K562 (cell line): ENCODE measurements at regions not wholly inside any gene's neighbourhood (a gene's known extent, or its start where the extent isn't known, plus 50 kb on each side); places are given as distances from the start of the nearest gene placed in this dataset.

Experiments used
- ATAC-seq: fragments of 200-7000 bp; cut with Tn5 transposase; 3 replicates; pipeline ENCODE4 v1.9.1; 2020; ENCODE audit warnings: moderate library complexity
- BruUV-seq: library from RNA; stranded (reverse); fragments of 400-500 nt; replicated peaks from 2 replicates; lab custom pipeline; 2021; lab: Mats Ljungman, UMichigan
- CTCF ChIA-PET: fragments of 300-600 bp; formaldehyde crosslinking; extraction: SDS; loops from one replicate; lab custom pipeline; 2021; ENCODE audit warnings: low intra/inter-chr PET ratio; lab: Yijun Ruan, JAX
- POLR2A ChIA-PET: fragments of 300-600, 350-650 bp; sonication (Branson Sonifier 250); formaldehyde crosslinking; extraction: SDS; loops from one replicate; lab custom pipeline; 2021; ENCODE audit warnings: antibody characterized with exemption, inconsistent platforms; lab: Yijun Ruan, JAX
- DNase-seq, 4 experiments: peaks; one replicate each; pipeline versions ENCODE4 v3.0.0 to v3.0.0-alpha.2; 2011 to 2018; ENCODE audit warnings: low spot score in 3 of 4, mixed read lengths in 3 of 4; ENCODE audit errors: extremely low read depth in 1 of 4
- FAIRE-seq: peaks from 2 replicates; lab custom pipeline; 2011; peaks lifted over from hg19 to GRCh38; lab: Jason Lieb, UNC
- H2AFZ ChIP-seq: 2 replicates; pipeline ENCODE4 v1.6.0; 2011; ENCODE audit warnings: low read depth, low read length, control low read depth, inconsistent platforms
- H3K27ac ChIP-seq: fragments of 200-600 bp; 3 replicates; pipeline ENCODE4 v1.8.0; 2011; ENCODE audit warnings: low read depth, mild to moderate bottlenecking, control low read depth, inconsistent platforms, low read length, moderate library complexity, mixed read lengths; ENCODE audit errors: extremely low read depth
- H3K27me3 ChIP-seq, 2 experiments: fragments of 300-600 bp in 1 of 2; 2 replicates in 1 of 2; 3 replicates in 1 of 2; pipeline versions ENCODE4 v1.6.0 to v1.8.0; 2011; ENCODE audit warnings: inconsistent platforms in 2 of 2, low read length in 2 of 2, mild to moderate bottlenecking in 1 of 2, mixed read lengths in 1 of 2, moderate library complexity in 1 of 2; ENCODE audit not compliant: control insufficient read depth in 2 of 2, insufficient read depth in 2 of 2
- H3K36me3 ChIP-seq: fragments of 300-600 bp; 3 replicates; pipeline ENCODE4 v1.8.0; 2011; ENCODE audit warnings: mild to moderate bottlenecking, low read length, inconsistent platforms; ENCODE audit not compliant: control insufficient read depth, insufficient read depth
- H3K4me1 ChIP-seq, 2 experiments: fragments of 200-600 bp in 1 of 2; replicated peaks in 1 of 2; 2 replicates in 1 of 2; 3 replicates in 1 of 2; pipeline versions ENCODE4 v1.5.1 to v1.8.0; 2011; ENCODE audit warnings: inconsistent platforms in 2 of 2, low read length in 2 of 2, mild to moderate bottlenecking in 1 of 2, mixed read lengths in 1 of 2, moderate library complexity in 1 of 2; ENCODE audit not compliant: control insufficient read depth in 2 of 2, insufficient read depth in 2 of 2
- H3K4me2 ChIP-seq: 2 replicates; pipeline ENCODE4 v1.6.1; 2011; ENCODE audit warnings: low read length, control low read depth, inconsistent platforms, mixed read lengths; ENCODE audit not compliant: insufficient read depth
- H3K4me3 ChIP-seq: fragments of 200-600 bp; sonication (generic), shearing (Covaris generic); 2 replicates; pipeline ENCODE4 v1.5.1; 2016; ENCODE audit warnings: control low read depth, inconsistent platforms
- H3K79me2 ChIP-seq: fragments of 200-600 bp; 3 replicates; pipeline ENCODE4 v1.8.0; 2011; ENCODE audit warnings: low read length, inconsistent platforms; ENCODE audit not compliant: control insufficient read depth, insufficient read depth
- H3K9ac ChIP-seq, 2 experiments: 2 replicates each; pipeline versions ENCODE4 v1.6.0 to v1.6.1; 2011; ENCODE audit warnings: low read depth in 2 of 2, low read length in 2 of 2, control low read depth in 1 of 2, inconsistent platforms in 1 of 2, mild to moderate bottlenecking in 1 of 2, mixed read lengths in 1 of 2; ENCODE audit not compliant: insufficient read depth in 1 of 2
- H3K9me1 ChIP-seq: one replicate; pipeline ENCODE4 v1.6.0; 2011; ENCODE audit warnings: inconsistent platforms, mild to moderate bottlenecking, low read length, moderate library complexity; ENCODE audit not compliant: control insufficient read depth, insufficient read depth
- H3K9me3 ChIP-seq: replicated peaks from 2 replicates; pipeline ENCODE4 v1.5.1; 2011; ENCODE audit warnings: low read depth, low read length, inconsistent platforms; ENCODE audit not compliant: control insufficient read depth, insufficient read depth
- H4K20me1 ChIP-seq: replicated peaks from 2 replicates; pipeline ENCODE4 v1.6.1; 2011; ENCODE audit warnings: low read length, inconsistent platforms, mixed read lengths; ENCODE audit not compliant: control insufficient read depth, insufficient read depth
- BCL6 ChIP-seq: fragments of 250-450 bp; sonication (Bioruptor Pico); IDR thresholded peaks from 2 replicates; pipeline ENCODE4 v1.4.0; 2020
- BRD9 ChIP-seq: fragments of 450-650 bp; IDR thresholded peaks from 2 replicates; pipeline ENCODE4 v1.6.1; 2018; ENCODE audit warnings: low read depth; ENCODE audit not compliant: partially characterized antibody
- CBFA2T2 ChIP-seq: fragments of 450-650 bp; conservative IDR thresholded peaks from 2 replicates; pipeline ENCODE4 v1.6.1; 2017; ENCODE audit warnings: mild to moderate bottlenecking
- JUND ChIP-seq, 2 experiments: IDR thresholded peaks; 2 replicates in 1 of 2; 3 replicates in 1 of 2; pipeline ENCODE4 v1.6.1; 2011; ENCODE audit warnings: borderline replicate concordance in 2 of 2, low read depth in 2 of 2, low read length in 2 of 2, improper control_type of control experiment in 1 of 2, missing biosample characterization in 1 of 2, missing genetic modification characterization in 1 of 2, missing genetic modification reagents in 1 of 2
- KLF13 ChIP-seq: fragments of 450-650 bp; IDR thresholded peaks from 2 replicates; pipeline ENCODE4 v1.6.1; 2016; ENCODE audit warnings: missing genetic modification characterization, low read depth, mild to moderate bottlenecking, missing compliant biosample characterization, moderate library complexity, borderline replicate concordance
- MEF2D ChIP-seq: conservative IDR thresholded peaks from 2 replicates; pipeline ENCODE4 v1.6.1; 2016; ENCODE audit warnings: low read depth, missing genetic modification characterization, missing compliant biosample characterization
- MLX ChIP-seq, 2 experiments: fragments of 450-650 bp in 1 of 2; sonication (generic) in 1 of 2; formaldehyde crosslinking; conservative IDR thresholded peaks; 2 replicates each; pipeline versions ENCODE4 v1.4.0 to v1.8.1; 2020 to 2022; ENCODE audit warnings: mild to moderate bottlenecking in 1 of 2, missing genetic modification reagents in 1 of 2
- PHTF2 ChIP-seq: fragments of 250-450 bp; sonication (Bioruptor Pico); IDR thresholded peaks from 2 replicates; pipeline ENCODE4 v1.5.0; 2021; ENCODE audit warnings: mild to moderate bottlenecking
- PRMT5 ChIP-seq: sonication (generic); formaldehyde crosslinking; IDR thresholded peaks from 2 replicates; pipeline ENCODE4 v1.5.0; 2020; ENCODE audit warnings: missing genetic modification reagents
- TCF3 ChIP-seq: sonication (generic); formaldehyde crosslinking; IDR thresholded peaks from 2 replicates; pipeline ENCODE4 v1.4.0; 2020; ENCODE audit warnings: mild to moderate bottlenecking, missing genetic modification reagents
- THRAP3 ChIP-seq: fragments of 450-650 bp; IDR thresholded peaks from 2 replicates; pipeline ENCODE4 v1.6.1; 2016; ENCODE audit warnings: mild to moderate bottlenecking, inconsistent platforms, borderline replicate concordance
- ZBED1 ChIP-seq: IDR thresholded peaks from 2 replicates; pipeline ENCODE4 v1.6.1; 2014
- ZNF12 ChIP-seq: sonication (generic); formaldehyde crosslinking; IDR thresholded peaks from 2 replicates; pipeline ENCODE4 v1.4.0; 2020; ENCODE audit warnings: mild to moderate bottlenecking, missing genetic modification reagents
- ZNF239 ChIP-seq: fragments of 250-450 bp; sonication (Bioruptor Pico); IDR thresholded peaks from 2 replicates; pipeline ENCODE4 v1.4.0; 2020; ENCODE audit warnings: mild to moderate bottlenecking
- ZNF668 ChIP-seq: fragments of 250-450 bp; sonication (Bioruptor Pico); IDR thresholded peaks from 2 replicates; pipeline ENCODE4 v1.8.0; 2022; ENCODE audit warnings: mild to moderate bottlenecking, inconsistent platforms
- WGBS: fragments of 100-300 bp; shearing (Covaris generic); methylation state at CpG from one replicate; pipeline ENCODE4 v1.1.6; 2016; ENCODE audit warnings: low coverage, mixed read lengths; ENCODE audit not compliant: insufficient coverage; ENCODE audit errors: missing lambda C conversion rate; 5-methylcytosine and 5-hydroxymethylcytosine counted together
- in situ Hi-C: fragments of 300-500 bp; cut with MboI; formaldehyde crosslinking; loops from 4 replicates; pipeline ENCODE4 v1.15.0; 2018; ENCODE audit warnings: inconsistent platforms, mixed read lengths
- intact Hi-C: fragments of 100-400 bp; cut with micrococcal nuclease; formaldehyde crosslinking; loops from 2 replicates; pipeline ENCODE4 v1.14.2; 2022
- TF ChIP-seq, protein P1 (sequence below): sonication (generic); formaldehyde crosslinking; IDR thresholded peaks from 2 replicates; pipeline ENCODE4 v1.8.0; 2022; ENCODE audit warnings: missing genetic modification reagents, mild to moderate bottlenecking, moderate library complexity, borderline replicate concordance

DNA sequence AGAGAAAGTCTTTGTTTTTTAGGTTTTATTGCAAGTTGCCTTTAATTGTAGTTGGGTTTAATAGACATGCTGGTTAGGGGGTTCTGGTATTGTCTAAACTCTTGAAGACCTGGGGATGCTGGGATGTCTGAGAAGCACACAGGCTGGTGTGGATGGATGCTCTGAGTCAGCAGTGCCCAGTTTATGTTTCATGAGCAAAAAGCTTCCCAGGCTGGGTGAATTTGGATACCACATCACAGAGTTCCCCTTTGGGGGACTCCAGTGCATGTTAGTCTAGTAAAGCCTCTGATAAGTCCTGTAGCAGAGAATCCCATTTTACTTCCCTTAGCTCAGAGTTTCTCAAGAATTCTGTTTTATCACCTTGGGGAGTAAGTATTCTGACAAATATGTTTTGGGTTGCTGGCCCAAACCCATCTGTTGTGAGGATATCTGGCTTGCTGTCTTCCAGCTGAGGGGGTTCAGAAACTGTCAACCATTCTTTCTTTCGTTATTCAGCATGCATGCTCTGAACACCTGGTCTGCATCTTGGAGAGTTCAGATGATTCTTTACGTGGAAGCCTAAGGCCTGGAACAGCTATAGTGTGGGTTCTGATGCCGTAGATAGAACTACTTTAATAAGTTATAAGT lies 509.1 kb downstream of the VRK1 start:
- Histone ChIP-seq H3K9me3 (no peaks in the 10 kb centered on the region), H3K27ac (no peak overlapping the region), H3K79me2 (no peaks in the 10 kb centered on the region), H3K36me3 (no peaks in the 10 kb centered on the region), H3K27me3 (no peaks in the 10 kb centered on the region), H4K20me1 (no peaks in the 10 kb centered on the region), H3K4me2 (no peak overlapping the region), H3K9ac (no peak overlapping the region), H3K4me3 (no peak overlapping the region), H2AFZ (no peak overlapping the region), H3K4me1 (no peaks in the 10 kb centered on the region; a peak in 1 of 5 replicates), H3K9me1 (no peaks in the 10 kb centered on the region)
- TF ChIP-seq ZNF239, result peak; percentile 37; the same call in 1 of the 2 replicates
- TF ChIP-seq JUND (IDR thresholded peaks at IDR 0.05; ENCODE audit: borderline replicate concordance, low read depth, low read length), result no peak
- no peak for TF ChIP-seq JUND (tag; IDR thresholded peaks at IDR 0.05; ENCODE audit: borderline replicate concordance, low read depth, low read length)
- intact Hi-C loops, result no loop called here
- FAIRE-seq (no peak), DNase-seq (no peak), ATAC-seq (no peak)
- ChIA-PET POLR2A (no interaction called here), CTCF (no interaction called here)
- no TSS peak for BruUV-seq
- in situ Hi-C loops, result no loop called here
- 3% methylated on average over 3 of the region's 3 CpGs for WGBS

DNA sequence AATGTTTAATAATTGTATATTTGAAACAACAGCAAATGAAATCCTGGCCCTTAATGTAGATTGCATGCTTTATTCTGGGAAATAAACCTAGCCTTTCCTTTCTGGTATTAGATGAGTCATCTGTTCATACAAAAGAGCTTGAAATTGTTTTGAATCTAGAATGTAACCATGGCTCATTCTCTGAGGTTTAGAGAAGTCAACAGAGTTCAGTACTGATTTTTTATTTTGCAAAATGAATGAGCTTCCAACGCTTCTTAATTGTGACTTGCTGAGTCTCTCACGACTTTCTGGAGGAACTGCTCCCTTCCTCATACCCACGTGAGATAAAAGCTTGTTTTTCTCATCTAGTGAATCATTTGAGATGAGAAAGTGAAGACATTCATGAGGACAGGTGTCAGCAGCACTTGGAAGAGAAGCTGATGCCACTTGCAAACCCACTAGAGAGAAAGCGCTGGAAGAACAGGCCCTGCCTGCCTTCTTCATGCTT lies 509.6 kb downstream of the VRK1 start:
- ATAC-seq, result no peak
- Histone ChIP-seq H3K9me1 (no peaks in the 10 kb centered on the region), H3K9ac (no peak overlapping the region), H3K79me2 (no peaks in the 10 kb centered on the region), H3K27ac (no peak overlapping the region), H3K4me2 (no peak overlapping the region), H4K20me1 (no peaks in the 10 kb centered on the region), H3K4me3 (no peak overlapping the region), H2AFZ (no peak overlapping the region), H3K4me1 (no peaks in the 10 kb centered on the region; a peak in 1 of 5 replicates), H3K36me3 (no peaks in the 10 kb centered on the region), H3K27me3 (no peaks in the 10 kb centered on the region), H3K9me3 (no peaks in the 10 kb centered on the region)
- no peak for FAIRE-seq
- 0% methylated on average over 3 of the region's 4 CpGs for WGBS
- intact Hi-C loops, result no loop called here
- CTCF ChIA-PET, result no interaction called here
- in situ Hi-C loops, result no loop called here
- no peak for DNase-seq
- POLR2A ChIA-PET, result no interaction called here
- BruUV-seq, result no TSS peak
- TF ChIP-seq PHTF2 (CRISPR knock-in tag) (no peak), TCF3 (CRISPR knock-in tag) (no peak), THRAP3 (no peak), ZNF12 (no peak), ZBED1 (no peak), MLX (CRISPR knock-in tag; conservative IDR thresholded peaks at IDR 0.05) (no peak), PRMT5 (no peak), MEF2D (tag) (no peak), BCL6 (CRISPR knock-in tag) (no peak), ZNF668 (CRISPR knock-in tag) (no peak), BRD9 (no peak), CBFA2T2 (no peak), KLF13 (tag) (no peak)
- TF ChIP-seq, protein P1, sequence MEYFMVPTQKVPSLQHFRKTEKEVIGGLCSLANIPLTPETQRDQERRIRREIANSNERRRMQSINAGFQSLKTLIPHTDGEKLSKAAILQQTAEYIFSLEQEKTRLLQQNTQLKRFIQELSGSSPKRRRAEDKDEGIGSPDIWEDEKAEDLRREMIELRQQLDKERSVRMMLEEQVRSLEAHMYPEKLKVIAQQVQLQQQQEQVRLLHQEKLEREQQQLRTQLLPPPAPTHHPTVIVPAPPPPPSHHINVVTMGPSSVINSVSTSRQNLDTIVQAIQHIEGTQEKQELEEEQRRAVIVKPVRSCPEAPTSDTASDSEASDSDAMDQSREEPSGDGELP (CRISPR knock-in tag), result no peak
